ENCODE measurements at regions not wholly inside any gene's neighbourhood (a gene's known extent, or its start where the extent isn't known, plus 50 kb on each side); places are given as distances from the start of the nearest gene placed in this dataset.

GRCh38 chr11:71070490-71071453 lies 181.6 kb downstream of the SHANK2 start:
- no peak for DNase-seq

- no peak for DNase-seq
These were observed 183.4 kb downstream of the SHANK2 start for GRCh38 chr11:71068963-71069362.

- DNase-seq: no peak
These were observed 184.6 kb downstream of the SHANK2 start for GRCh38 chr11:71067753-71068152.

GRCh38 chr11:71066311-71066710 lies 186.1 kb downstream of the SHANK2 start:
- no peak for DNase-seq

- DNase-seq: no peak
These were observed 186.5 kb downstream of the SHANK2 start for GRCh38 chr11:71065841-71066240.

GRCh38 chr11:71064702-71065515 lies 187.5 kb downstream of the SHANK2 start:
- DNase-seq: no peak

GRCh38 chr11:71064183-71064582 lies 188.2 kb downstream of the SHANK2 start:
- DNase-seq: no peak

GRCh38 chr11:71063129-71063528 lies 189.2 kb downstream of the SHANK2 start:
- DNase-seq: no peak

GRCh38 chr11:71062199-71062598 lies 190.2 kb downstream of the SHANK2 start:
- DNase-seq: no peak

GRCh38 chr11:71060391-71060791 lies 192.0 kb downstream of the SHANK2 start:
- DNase-seq: no peak

GRCh38 chr11:71059662-71060061 lies 192.7 kb downstream of the SHANK2 start:
- DNase-seq: no peak

- DNase-seq: no peak
These were observed 196.5 kb downstream of the SHANK2 start for GRCh38 chr11:71055925-71056324.

All from NCI-H1930 (cell line).